ENCODE measurements at regions not wholly inside any gene's neighbourhood (a gene's known extent, or its start where the extent isn't known, plus 50 kb on each side); places are given as distances from the start of the nearest gene placed in this dataset.

- no peak for DNase-seq (ENCODE audit: low spot score)
Observed at GRCh38 chr2:16137080-16137755, 196.9 kb downstream of the MYCN start.

- no peak for DNase-seq (ENCODE audit: low spot score)
Observed at GRCh38 chr2:16136461-16137035, 196.2 kb downstream of the MYCN start.

- DNase-seq (ENCODE audit: low spot score), result no peak
Observed at GRCh38 chr2:16135913-16136310, 195.6 kb downstream of the MYCN start.

GRCh38 chr2:16135196-16135912 lies 195.0 kb downstream of the MYCN start:
- no peak for DNase-seq (ENCODE audit: low spot score)

- DNase-seq (ENCODE audit: low spot score), result no peak
Observed at GRCh38 chr2:16134436-16135165, 194.3 kb downstream of the MYCN start.

GRCh38 chr2:16130906-16131400 lies 190.6 kb downstream of the MYCN start:
- DNase-seq (ENCODE audit: low spot score), result no peak

- DNase-seq (ENCODE audit: low spot score), result no peak
Observed at GRCh38 chr2:16130541-16130880, 190.2 kb downstream of the MYCN start.

GRCh38 chr2:16129716-16130540 lies 189.6 kb downstream of the MYCN start:
- no peak for DNase-seq (ENCODE audit: low spot score)

- no peak for DNase-seq (ENCODE audit: low spot score)
Observed at GRCh38 chr2:16128746-16129610, 188.6 kb downstream of the MYCN start.

GRCh38 chr2:16127958-16128357 lies 187.6 kb downstream of the MYCN start:
- no peak for DNase-seq (ENCODE audit: low spot score)

- no peak for DNase-seq (ENCODE audit: low spot score)
Observed at GRCh38 chr2:16127276-16127940, 187.1 kb downstream of the MYCN start.

- DNase-seq (ENCODE audit: low spot score), result no peak
Observed at GRCh38 chr2:16126517-16127275, 186.3 kb downstream of the MYCN start.

- DNase-seq (ENCODE audit: low spot score), result no peak
Observed at GRCh38 chr2:16125614-16126516, 185.5 kb downstream of the MYCN start.

- DNase-seq (ENCODE audit: low spot score), result no peak
Observed at GRCh38 chr2:16124881-16125613, 184.7 kb downstream of the MYCN start.

- no peak for DNase-seq (ENCODE audit: low spot score)
Observed at GRCh38 chr2:16123856-16124780, 183.8 kb downstream of the MYCN start.

GRCh38 chr2:16123421-16123820 lies 183.1 kb downstream of the MYCN start:
- DNase-seq (ENCODE audit: low spot score), result no peak

All from ureter (tissue), 1 donor.